GM12878 (cell line): ENCODE measurements at regions not wholly inside any gene's neighbourhood (a gene's known extent, or its start where the extent isn't known, plus 50 kb on each side); places are given as distances from the start of the nearest gene placed in this dataset.

Experiments used
- ATAC-seq: fragments of 200-7000 bp; cut with Tn5 transposase; 3 replicates; pipeline ENCODE4 v1.9.1; 2020; ENCODE audit warnings: mild to moderate bottlenecking, moderate library complexity
- BruUV-seq: library from RNA; stranded (reverse); fragments of 400-500 nt; replicated peaks from 2 replicates; lab custom pipeline; 2021; lab: Mats Ljungman, UMichigan
- CTCF ChIA-PET: fragments of 300-600 bp; sonication (Branson Sonifier 250); formaldehyde crosslinking; extraction: SDS; loops from one replicate; lab custom pipeline; 2021; ENCODE audit warnings: inconsistent platforms; lab: Yijun Ruan, JAX
- POLR2A ChIA-PET: fragments of 350-600 bp; formaldehyde crosslinking; extraction: SDS; loops from one replicate; lab custom pipeline; 2021; ENCODE audit warnings: inconsistent platforms; lab: Charles Lee
- RAD21 ChIA-PET: fragments of 300-600 bp; sonication (Branson Sonifier 250); formaldehyde crosslinking; loops from one replicate; lab custom pipeline; 2023; ENCODE audit warnings: antibody characterized with exemption; ENCODE audit not compliant: unreplicated experiment; lab: Charles Lee
- SMC1A ChIA-PET: fragments of 300-600 bp; sonication (Branson Sonifier 250); formaldehyde crosslinking; loops from one replicate; lab custom pipeline; 2023; ENCODE audit not compliant: unreplicated experiment, uncharacterized antibody; lab: Charles Lee
- DNase-seq: peaks from one replicate; pipeline ENCODE4 v3.0.0-alpha.2; 2011; ENCODE audit warnings: low read depth, low spot score
- FAIRE-seq: peaks from 3 replicates; lab custom pipeline; 2011; peaks lifted over from hg19 to GRCh38; lab: Jason Lieb, UNC
- H2AFZ ChIP-seq: 2 replicates; pipeline ENCODE4 v1.6.0; 2011; ENCODE audit warnings: low read depth, low read length, control low read depth; ENCODE audit not compliant: control insufficient read depth
- H3K27ac ChIP-seq: 2 replicates; pipeline ENCODE4 v1.5.1; 2011; ENCODE audit warnings: control low read depth; ENCODE audit not compliant: control insufficient read depth, insufficient read depth
- H3K27me3 ChIP-seq, 2 experiments: replicated peaks in 1 of 2; 2 replicates each; pipeline versions ENCODE4 v1.6.0 to v1.6.1; 2011; ENCODE audit warnings: low read length in 1 of 2; ENCODE audit not compliant: control insufficient read depth in 2 of 2, insufficient read depth in 2 of 2
- H3K36me3 ChIP-seq, 2 experiments: 2 replicates each; pipeline ENCODE4 v1.5.1; 2011; ENCODE audit warnings: low read length in 1 of 2; ENCODE audit not compliant: control insufficient read depth in 2 of 2, insufficient read depth in 2 of 2
- H3K4me1 ChIP-seq: 2 replicates; pipeline ENCODE4 v1.6.1; 2011; ENCODE audit warnings: mild to moderate bottlenecking, low read length, moderate library complexity, mixed read lengths; ENCODE audit not compliant: control insufficient read depth, insufficient read depth
- H3K4me2 ChIP-seq: 2 replicates; pipeline ENCODE4 v1.6.0; 2011; ENCODE audit warnings: control low read depth; ENCODE audit not compliant: control insufficient read depth, insufficient read depth
- H3K4me3 ChIP-seq: fragments of 200-600 bp; sonication (generic); 2 replicates; pipeline ENCODE4 v1.5.1; 2016
- H3K79me2 ChIP-seq: 2 replicates; pipeline ENCODE4 v1.6.0; 2011; ENCODE audit warnings: low read length; ENCODE audit not compliant: control insufficient read depth, insufficient read depth
- H3K9ac ChIP-seq: 2 replicates; pipeline ENCODE4 v1.8.0; 2011; ENCODE audit warnings: low read length, control low read depth, mixed read lengths; ENCODE audit not compliant: control insufficient read depth, insufficient read depth
- H3K9me3 ChIP-seq: replicated peaks from 3 replicates; pipeline ENCODE4 v1.5.1; 2011; ENCODE audit warnings: mild to moderate bottlenecking, low read length; ENCODE audit not compliant: control insufficient read depth, insufficient read depth
- H4K20me1 ChIP-seq: 2 replicates; pipeline ENCODE4 v1.6.0; 2011; ENCODE audit not compliant: control insufficient read depth, insufficient read depth
- CEBPB ChIP-seq, 2 experiments: fragments of 150-350 bp in 1 of 2; IDR thresholded peaks; 2 replicates each; pipeline ENCODE4 v1.6.1; 2012 to 2014; ENCODE audit warnings: low read depth in 2 of 2, low read length in 2 of 2, borderline replicate concordance in 1 of 2, inconsistent platforms in 1 of 2
- EED ChIP-seq: sonication (generic); IDR thresholded peaks from 2 replicates; pipeline ENCODE4 v1.6.1; 2016; ENCODE audit warnings: antibody characterized with exemption, low read depth
- EZH2 ChIP-seq: IDR thresholded peaks from 2 replicates; pipeline ENCODE4 v1.6.1; 2012; ENCODE audit warnings: low read depth, mild to moderate bottlenecking, control low read depth, inconsistent platforms, low read length, borderline replicate concordance; ENCODE audit not compliant: control insufficient read depth
- FOXM1 ChIP-seq: IDR thresholded peaks from 2 replicates; pipeline ENCODE4 v1.6.1; 2012; ENCODE audit warnings: low read depth, mild to moderate bottlenecking, inconsistent platforms, low read length, moderate library complexity
- IRF3 ChIP-seq: fragments of 450-650 bp; IDR thresholded peaks from 2 replicates; pipeline ENCODE4 v1.6.1; 2014; ENCODE audit warnings: mild to moderate bottlenecking
- IRF5 ChIP-seq: fragments of 450-650 bp; IDR thresholded peaks from 2 replicates; pipeline ENCODE4 v1.6.1; 2017; ENCODE audit warnings: borderline replicate concordance
- MEF2A ChIP-seq: IDR thresholded peaks from 2 replicates; pipeline ENCODE4 v1.6.1; 2011; ENCODE audit warnings: low read depth, mild to moderate bottlenecking, low read length, moderate library complexity; ENCODE audit not compliant: insufficient read depth
- MEF2B ChIP-seq: fragments of 450-650 bp; IDR thresholded peaks from 2 replicates; pipeline ENCODE4 v1.6.1; 2018; ENCODE audit warnings: mild to moderate bottlenecking, moderate library complexity; ENCODE audit not compliant: partially characterized antibody, poor library complexity, severe bottlenecking
- RBBP5 ChIP-seq: fragments of 200-600 bp; sonication (generic); conservative IDR thresholded peaks from 2 replicates; pipeline ENCODE4 v1.6.1; 2016
- RCOR1 ChIP-seq: conservative IDR thresholded peaks from 2 replicates; pipeline ENCODE4 v1.6.1; 2012; ENCODE audit warnings: low read depth, low read length, improper control_type of control experiment
- STAT3 ChIP-seq: IDR thresholded peaks from 2 replicates; pipeline ENCODE4 v1.6.1; 2011; ENCODE audit warnings: low read depth, low read length, improper control_type of control experiment
- SUZ12 ChIP-seq: fragments of 200-600 bp; sonication (generic); IDR thresholded peaks from one replicate; pipeline ENCODE4 v1.6.1; 2018; ENCODE audit warnings: antibody characterized with exemption, mild to moderate bottlenecking; ENCODE audit not compliant: unreplicated experiment
- YBX1 ChIP-seq: fragments of 450-650 bp; IDR thresholded peaks from 2 replicates; pipeline ENCODE4 v1.6.1; 2016; ENCODE audit warnings: antibody characterized with exemption
- ZNF384 ChIP-seq: IDR thresholded peaks from 2 replicates; pipeline ENCODE4 v1.6.1; 2012; ENCODE audit warnings: low read depth, mild to moderate bottlenecking, low read length, improper control_type of control experiment, borderline replicate concordance
- ZNF622 ChIP-seq: fragments of 450-650 bp; IDR thresholded peaks from 2 replicates; pipeline ENCODE4 v1.6.1; 2017; ENCODE audit warnings: mild to moderate bottlenecking, inconsistent platforms
- ZSCAN29 ChIP-seq: fragments of 450-650 bp; IDR thresholded peaks from 2 replicates; pipeline ENCODE4 v1.6.1; 2017; ENCODE audit warnings: mild to moderate bottlenecking, moderate library complexity
- WGBS: methylation state at CpG from one replicate; pipeline ENCODE4 v1.1.6; 2016; ENCODE audit warnings: low lambda C conversion rate; ENCODE audit not compliant: insufficient replicate concordance, insufficient coverage; ENCODE audit errors: missing lambda C conversion rate; 5-methylcytosine and 5-hydroxymethylcytosine counted together
- in situ Hi-C: fragments of 300-500 bp; cut with MboI; formaldehyde crosslinking; loops from 9 replicates; pipeline ENCODE4 v1.14.3; 2018; ENCODE audit warnings: mixed read lengths
- intact Hi-C: fragments of 100-400 bp; cut with micrococcal nuclease; formaldehyde crosslinking; loops from one replicate; pipeline ENCODE4 v1.14.2; 2022; ENCODE audit not compliant: unreplicated experiment
- TF ChIP-seq, protein P1 (sequence below): IDR thresholded peaks from 2 replicates; pipeline ENCODE4 v1.6.1; 2012; ENCODE audit warnings: low read length, inconsistent platforms
- TF ChIP-seq, protein P2 (sequence below): IDR thresholded peaks from 2 replicates; pipeline ENCODE4 v1.6.1; 2011; ENCODE audit warnings: borderline replicate concordance, low read depth, mild to moderate bottlenecking, moderate library complexity, low read length; ENCODE audit not compliant: insufficient read depth, poor library complexity, severe bottlenecking

- TF ChIP-seq MEF2A = no peak
- no peak for TF ChIP-seq IRF3
- no peak for TF ChIP-seq EZH2
- no peak for TF ChIP-seq FOXM1
- TF ChIP-seq ZSCAN29 = no peak
- no peak for TF ChIP-seq ZNF622
- no peak for TF ChIP-seq YBX1
- TF ChIP-seq STAT3 = no peak
- TF ChIP-seq SUZ12 = no peak
- no peak for TF ChIP-seq EED
These were observed 121.7 kb downstream of the LIG4 start (continued) for GRCh38 chr13:108093616-108094015.

- no TSS peak for BruUV-seq
- H3K4me3 ChIP-seq = no peak overlapping the region
These were observed 127.5 kb downstream of the LIG4 start for GRCh38 chr13:108087810-108088209.

More at GRCh38 chr13:108087810-108088209, 127.5 kb downstream of the LIG4 start:
- DNase-seq (no peak), FAIRE-seq (no peak), ATAC-seq (no peak)
- Histone ChIP-seq H4K20me1 (no peaks in the 10 kb centered on the region), H3K36me3 (no peaks in the 10 kb centered on the region), H3K27me3 (no peaks in the 10 kb centered on the region), H3K4me1 (no peaks in the 10 kb centered on the region), H3K9ac (no peak overlapping the region), H2AFZ (no peak overlapping the region), H3K27ac (no peak overlapping the region), H3K79me2 (no peaks in the 10 kb centered on the region)
- 0% methylated on average over 3 of the region's 3 CpGs for WGBS
- in situ Hi-C loops = no loop called here
- RAD21 ChIA-PET = no interaction called here
- TF ChIP-seq ZNF384 (no peak), RCOR1 (no peak), CEBPB (IDR thresholded peaks at IDR 0.05; ENCODE audit: borderline replicate concordance in 1 of 2, low read depth in 2 of 2, low read length in 2 of 2) (no peak), IRF5 (no peak), MEF2B (no peak), RBBP5 (no peak)
- TF ChIP-seq, protein P1, sequence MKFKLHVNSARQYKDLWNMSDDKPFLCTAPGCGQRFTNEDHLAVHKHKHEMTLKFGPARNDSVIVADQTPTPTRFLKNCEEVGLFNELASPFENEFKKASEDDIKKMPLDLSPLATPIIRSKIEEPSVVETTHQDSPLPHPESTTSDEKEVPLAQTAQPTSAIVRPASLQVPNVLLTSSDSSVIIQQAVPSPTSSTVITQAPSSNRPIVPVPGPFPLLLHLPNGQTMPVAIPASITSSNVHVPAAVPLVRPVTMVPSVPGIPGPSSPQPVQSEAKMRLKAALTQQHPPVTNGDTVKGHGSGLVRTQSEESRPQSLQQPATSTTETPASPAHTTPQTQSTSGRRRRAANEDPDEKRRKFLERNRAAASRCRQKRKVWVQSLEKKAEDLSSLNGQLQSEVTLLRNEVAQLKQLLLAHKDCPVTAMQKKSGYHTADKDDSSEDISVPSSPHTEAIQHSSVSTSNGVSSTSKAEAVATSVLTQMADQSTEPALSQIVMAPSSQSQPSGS = no peak
- TF ChIP-seq, protein P2, sequence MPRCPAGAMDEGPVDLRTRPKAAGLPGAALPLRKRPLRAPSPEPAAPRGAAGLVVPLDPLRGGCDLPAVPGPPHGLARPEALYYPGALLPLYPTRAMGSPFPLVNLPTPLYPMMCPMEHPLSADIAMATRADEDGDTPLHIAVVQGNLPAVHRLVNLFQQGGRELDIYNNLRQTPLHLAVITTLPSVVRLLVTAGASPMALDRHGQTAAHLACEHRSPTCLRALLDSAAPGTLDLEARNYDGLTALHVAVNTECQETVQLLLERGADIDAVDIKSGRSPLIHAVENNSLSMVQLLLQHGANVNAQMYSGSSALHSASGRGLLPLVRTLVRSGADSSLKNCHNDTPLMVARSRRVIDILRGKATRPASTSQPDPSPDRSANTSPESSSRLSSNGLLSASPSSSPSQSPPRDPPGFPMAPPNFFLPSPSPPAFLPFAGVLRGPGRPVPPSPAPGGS = no peak
- TF ChIP-seq, all 136 proteins: peak for 0
- Histone ChIP-seq H3K9me3 (no peaks in the 10 kb centered on the region), H3K4me2 (no peak overlapping the region)
- POLR2A ChIA-PET = no interaction called here
- SMC1A ChIA-PET = no interaction called here
- CTCF ChIA-PET = interaction anchor here (0.7 kb wide), 1 partner anchor 52 kb away, joined by 5 read pairs; no protein-coding TSS in a partner anchor
- intact Hi-C loops = no loop called here
